HG03039 (cell line): ENCODE measurements at regions not wholly inside any gene's neighbourhood (a gene's known extent, or its start where the extent isn't known, plus 50 kb on each side); places are given as distances from the start of the nearest gene placed in this dataset.

Experiments used
- ATAC-seq: cut with Tn5 transposase; IDR thresholded peaks from one replicate; pipeline ENCODE4 v1.9.1; 2021; ENCODE audit warnings: mild to moderate bottlenecking, moderate library complexity; ENCODE audit not compliant: unreplicated experiment

- ATAC-seq: no peak
Observed at GRCh38 chr20:39623584-39624234, 661.6 kb downstream of the DHX35 start.

DNA sequence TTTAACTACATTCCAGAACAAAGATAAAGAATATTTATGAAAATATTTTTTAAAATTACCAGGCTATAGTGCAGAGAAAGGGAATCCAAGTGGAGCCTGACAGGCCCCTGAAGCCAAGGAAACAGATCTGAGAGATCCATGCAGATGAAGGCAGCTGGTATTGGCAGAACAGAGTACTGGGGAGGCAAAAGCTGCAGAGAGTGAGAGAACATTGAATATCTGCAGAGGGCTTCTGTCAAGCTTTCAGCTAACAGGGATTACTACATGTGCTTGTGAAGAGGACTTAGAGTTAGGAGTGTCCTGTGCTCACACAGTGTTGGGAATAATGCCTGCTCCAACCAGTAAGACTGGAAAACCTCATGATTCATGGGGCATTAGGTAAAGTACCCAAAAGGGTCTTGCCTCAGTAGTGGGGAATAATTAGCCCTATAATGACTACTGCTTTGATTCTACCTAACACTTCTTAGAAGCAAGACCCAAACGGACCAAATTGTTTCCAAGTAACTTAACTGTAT is 657.2 kb downstream of the DHX35 start:
- no peak for ATAC-seq

DNA sequence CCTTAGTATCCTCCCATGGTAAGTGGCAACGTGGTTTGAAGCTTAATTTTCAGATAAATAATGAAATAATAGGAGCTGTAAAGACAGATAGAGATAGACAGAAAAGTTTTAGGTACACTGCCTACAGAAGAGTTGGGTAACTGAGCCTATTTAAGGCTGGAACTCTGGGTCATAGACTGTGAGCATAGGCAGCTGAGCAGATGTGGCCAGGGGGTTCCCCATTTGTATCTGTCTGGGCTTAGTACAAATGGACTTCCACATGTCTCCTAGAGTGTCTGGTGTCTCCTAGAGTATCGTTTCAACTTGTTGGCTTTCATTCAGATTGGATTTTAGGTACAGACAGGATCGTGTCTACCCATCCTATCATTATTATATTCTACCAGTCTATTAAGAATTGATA is 649.8 kb downstream of the DHX35 start:
- ATAC-seq: no peak

DNA sequence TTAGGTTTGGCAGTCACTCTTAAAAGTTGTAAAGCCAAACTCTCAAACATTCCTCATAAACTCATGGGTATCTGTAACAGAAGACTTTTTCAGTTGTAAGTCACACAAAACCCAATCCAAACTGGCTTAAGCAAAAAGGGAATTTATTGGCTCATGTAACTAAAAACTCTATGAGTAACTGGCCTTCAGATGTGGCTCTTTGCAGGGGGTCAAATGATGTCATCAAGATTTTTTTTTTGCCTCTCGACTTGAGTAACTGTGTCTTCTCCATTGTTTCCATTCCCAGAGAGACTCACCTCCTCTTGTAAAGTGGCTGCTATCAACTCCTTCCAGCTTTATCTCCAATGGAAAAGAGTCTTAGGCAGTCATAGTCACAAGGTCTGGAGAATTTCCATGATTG is 645.0 kb downstream of the DHX35 start:
- no peak for ATAC-seq

- ATAC-seq: no peak
Observed at GRCh38 chr20:39605908-39606307, 643.8 kb downstream of the DHX35 start.

- no peak for ATAC-seq
Observed at GRCh38 chr20:39605361-39605760, 643.2 kb downstream of the DHX35 start.

DNA sequence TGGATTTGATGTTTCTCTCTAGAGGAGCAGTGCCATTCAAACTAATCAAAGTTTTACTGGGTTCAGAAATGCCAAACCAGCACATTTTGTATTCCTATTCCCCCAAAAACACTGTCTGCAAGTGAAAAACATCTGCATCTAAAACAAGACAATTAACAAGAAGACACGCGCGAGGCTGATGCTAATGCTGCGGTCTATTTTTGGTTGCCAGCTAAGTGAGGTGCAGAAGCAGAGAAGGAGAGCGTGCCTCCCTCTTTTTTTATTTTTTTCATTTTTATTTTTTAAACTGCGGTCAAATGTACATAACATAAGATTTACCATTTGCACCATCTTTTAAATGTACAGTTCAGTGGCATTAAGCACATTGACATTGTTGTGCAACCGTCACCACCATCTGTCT is 641.1 kb downstream of the DHX35 start:
- ATAC-seq: no peak

- ATAC-seq: no peak
Observed at GRCh38 chr20:39602649-39603048, 640.5 kb downstream of the DHX35 start.

GRCh38 chr20:39600871-39601270 is 638.7 kb downstream of the DHX35 start:
- ATAC-seq: no peak

DNA sequence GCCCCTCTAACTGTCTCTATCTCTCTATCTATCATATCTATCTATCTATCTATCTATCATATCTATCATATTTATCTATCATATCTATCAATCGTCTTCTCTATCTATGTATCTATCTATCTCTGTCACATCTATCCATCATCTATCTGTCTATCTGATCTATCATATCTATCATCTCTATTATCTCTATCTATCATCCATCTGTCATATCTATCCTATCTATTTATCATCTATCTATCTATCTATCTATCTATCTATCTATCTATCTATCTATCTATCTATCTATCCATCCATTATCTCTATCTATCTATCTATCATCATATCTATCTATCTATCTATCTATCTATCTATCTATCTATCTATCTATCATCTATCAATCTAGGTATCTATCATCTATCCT is 638.0 kb downstream of the DHX35 start:
- no peak for ATAC-seq

- no peak for ATAC-seq
Observed at GRCh38 chr20:39596554-39596953, 634.4 kb downstream of the DHX35 start.

- ATAC-seq: no peak
Observed at GRCh38 chr20:39592371-39592770, 630.2 kb downstream of the DHX35 start.

DNA sequence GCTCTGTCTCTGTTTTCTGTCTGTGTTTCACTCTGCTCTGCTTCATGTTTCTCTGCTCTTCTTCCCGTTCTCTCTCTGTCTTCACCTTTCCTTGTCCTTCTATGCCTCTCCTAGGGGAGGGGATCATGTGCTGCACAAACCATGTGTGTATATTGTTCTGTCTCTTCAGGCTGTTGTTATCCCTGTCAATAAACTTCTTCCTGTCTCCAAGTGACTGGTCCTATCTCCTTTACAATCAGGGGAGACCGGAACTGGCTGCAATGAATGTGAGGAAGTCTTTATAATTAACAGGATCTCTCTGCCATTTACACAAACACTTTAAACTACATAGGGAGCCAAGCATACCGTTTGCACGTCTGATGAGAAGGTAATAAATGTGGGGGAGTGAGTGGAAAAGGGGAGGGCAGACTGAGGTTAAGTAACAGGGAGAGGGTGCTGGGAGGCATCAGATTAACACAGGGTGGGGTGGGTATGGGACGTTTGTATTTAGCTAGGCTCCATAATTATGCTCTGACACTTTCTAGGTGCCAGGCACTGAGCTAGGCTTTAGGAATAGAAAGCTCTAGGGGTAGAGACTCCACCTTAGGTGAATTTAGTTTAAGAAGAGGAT is 626.1 kb downstream of the DHX35 start:
- no peak for ATAC-seq

- no peak for ATAC-seq
Observed at GRCh38 chr20:39581034-39581433, 618.9 kb downstream of the DHX35 start.

DNA sequence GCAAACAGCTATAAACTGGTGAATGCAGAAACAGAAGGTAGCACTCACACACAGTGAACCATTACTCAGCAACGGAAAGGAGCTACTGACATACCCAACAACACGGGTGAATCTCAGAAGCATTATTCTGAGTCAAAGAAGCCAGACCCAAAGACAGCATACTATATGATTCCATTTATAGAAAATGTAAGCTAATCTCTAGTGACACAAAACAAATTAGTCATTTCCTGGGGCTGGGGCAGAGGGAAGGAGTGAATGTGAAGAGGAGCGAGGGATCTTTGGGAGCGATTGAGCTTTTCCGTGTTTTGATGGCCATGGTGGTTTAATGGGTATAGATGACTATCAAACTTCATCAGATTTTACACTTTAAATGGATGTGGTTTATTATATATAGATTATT is 614.6 kb downstream of the DHX35 start:
- ATAC-seq: no peak

- ATAC-seq: no peak
Observed at GRCh38 chr20:39574061-39574460, 611.9 kb downstream of the DHX35 start.

DNA sequence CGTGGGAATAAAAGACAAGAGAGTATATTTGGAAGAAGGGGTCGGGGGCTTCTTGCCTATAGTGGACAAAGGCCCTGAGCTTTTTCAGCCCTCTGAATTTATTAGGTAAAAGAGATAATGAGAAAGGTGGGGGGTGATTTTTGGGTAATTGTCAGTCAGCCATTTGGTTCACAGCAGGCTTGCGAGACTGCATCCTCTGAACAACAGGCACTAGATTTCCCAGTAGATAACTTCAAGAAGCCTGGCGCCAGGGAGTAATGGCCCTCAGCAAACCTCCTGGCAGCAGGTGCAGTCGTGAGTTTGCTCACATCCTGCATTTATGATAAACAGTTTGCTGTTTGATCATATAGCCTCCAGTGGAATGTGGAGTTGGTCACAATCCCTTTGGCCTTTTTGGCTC is 609.0 kb downstream of the DHX35 start:
- no peak for ATAC-seq

DNA sequence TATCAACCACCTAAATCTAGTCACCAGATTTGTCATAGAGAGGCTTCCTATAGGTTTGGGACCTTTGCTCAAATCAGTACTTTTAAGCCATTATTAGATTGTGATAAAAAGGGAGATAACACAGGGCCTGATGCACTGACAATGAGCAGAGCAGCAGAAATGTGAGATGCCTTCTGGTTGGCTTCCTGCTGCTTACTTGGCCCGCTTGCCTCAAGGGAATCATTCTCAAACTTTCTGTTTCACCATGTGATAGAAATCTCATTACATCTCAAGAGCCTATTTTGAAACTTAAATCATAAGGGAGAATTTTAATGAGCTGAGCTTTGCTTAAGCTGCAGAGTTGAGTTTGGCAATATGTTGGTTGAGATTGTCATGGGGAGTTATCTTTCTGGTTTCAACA is 606.0 kb downstream of the DHX35 start:
- no peak for ATAC-seq

GRCh38 chr20:39563349-39563748 is 601.2 kb downstream of the DHX35 start:
- peak; percentile 68 for ATAC-seq

DNA sequence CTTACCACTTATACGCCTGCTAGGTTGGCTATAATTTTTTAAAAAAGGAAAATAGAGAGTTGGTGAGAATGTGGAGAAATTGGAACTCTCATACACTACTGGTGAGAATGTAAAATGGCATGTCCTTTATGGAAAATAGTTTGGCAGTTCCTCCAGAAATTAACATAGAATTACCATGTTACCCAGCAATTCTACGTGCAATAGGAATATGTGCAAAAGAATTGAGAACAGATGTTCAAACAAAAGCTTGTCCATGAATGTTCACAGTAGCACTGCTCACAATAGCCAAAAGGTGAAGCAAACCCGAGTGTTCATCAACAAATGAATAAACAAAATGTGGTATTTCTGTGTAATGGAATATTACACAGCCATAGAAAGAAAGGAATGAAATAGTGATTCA is 592.2 kb downstream of the DHX35 start:
- no peak for ATAC-seq

GRCh38 chr20:39553120-39553519 is 591.0 kb downstream of the DHX35 start:
- ATAC-seq: no peak

DNA sequence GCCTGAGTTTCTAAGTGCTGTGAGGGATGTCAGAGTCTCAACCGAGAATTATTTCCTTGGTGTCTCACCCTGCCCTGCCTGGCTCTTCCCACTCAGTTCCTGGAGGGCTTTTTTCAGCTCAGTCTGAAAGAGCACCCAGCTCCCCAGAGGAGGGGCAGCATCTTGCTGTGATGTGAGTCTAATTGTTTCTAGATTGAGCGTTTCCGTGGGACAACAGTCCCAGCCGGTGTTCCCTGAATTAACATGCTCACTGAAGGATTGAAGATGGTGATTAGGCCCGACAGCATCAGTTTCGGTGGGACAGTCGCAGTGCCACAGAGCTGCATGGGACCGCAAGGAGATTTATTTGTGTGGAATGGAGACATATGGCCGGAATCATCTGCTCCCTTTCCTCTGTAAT is 587.6 kb downstream of the DHX35 start:
- no peak for ATAC-seq
